SK-N-SH treated with all-trans-retinoic acid at 6 μM for 48 hours (cell line): ENCODE measurements at regions not wholly inside any gene's neighbourhood (a gene's known extent, or its start where the extent isn't known, plus 50 kb on each side); places are given as distances from the start of the nearest gene placed in this dataset.

ENCODE experiments used
- ATAC-seq: fragments of 200-7000 bp; cut with Tn5 transposase; 3 replicates; pipeline ENCODE4 v1.9.1; 2020; ENCODE audit warnings: mild to moderate bottlenecking, moderate library complexity
- ARNTL ChIP-seq: fragments of 450-650 bp; formaldehyde crosslinking; IDR thresholded peaks from 2 replicates; pipeline ENCODE4 v1.5.0; 2020; ENCODE audit warnings: low read depth, mild to moderate bottlenecking, moderate library complexity, borderline replicate concordance
- BACH2 ChIP-seq: fragments of 250-450 bp; sonication (Bioruptor Pico); IDR thresholded peaks from 2 replicates; pipeline ENCODE4 v1.9.0; 2021; ENCODE audit warnings: mild to moderate bottlenecking, borderline replicate concordance
- CREB5 ChIP-seq: fragments of 250-450 bp; sonication (Bioruptor Pico); IDR thresholded peaks from 2 replicates; pipeline ENCODE4 v1.5.1; 2020; ENCODE audit warnings: low read depth, mild to moderate bottlenecking, moderate library complexity
- CSDC2 ChIP-seq: fragments of 250-450 bp; sonication (Bioruptor Pico); IDR thresholded peaks from 2 replicates; pipeline ENCODE4 v1.5.0; 2020; ENCODE audit warnings: mild to moderate bottlenecking, moderate library complexity
- CSRNP3 ChIP-seq: fragments of 250-450 bp; sonication (Bioruptor Pico); IDR thresholded peaks from 2 replicates; pipeline ENCODE4 v1.5.1; 2021; ENCODE audit warnings: mild to moderate bottlenecking, moderate library complexity
- GLIS3 ChIP-seq: fragments of 250-450 bp; sonication (Bioruptor Pico); IDR thresholded peaks from 2 replicates; pipeline ENCODE4 v1.5.0; 2020; ENCODE audit warnings: mild to moderate bottlenecking, moderate library complexity
- ISL1 ChIP-seq: fragments of 250-450 bp; sonication (Bioruptor Pico); IDR thresholded peaks from 2 replicates; pipeline ENCODE4 v2.1.2; 2022; ENCODE audit warnings: mild to moderate bottlenecking, moderate library complexity
- POU6F1 ChIP-seq: fragments of 250-450 bp; sonication (Bioruptor Pico); IDR thresholded peaks from 2 replicates; pipeline ENCODE4 v1.8.0; 2021; ENCODE audit warnings: low read depth, mild to moderate bottlenecking, moderate library complexity, borderline replicate concordance
- PPARA ChIP-seq: fragments of 250-450 bp; sonication (Bioruptor Pico); IDR thresholded peaks from 2 replicates; pipeline ENCODE4 v1.5.0; 2020; ENCODE audit warnings: mild to moderate bottlenecking, borderline replicate concordance
- RARB ChIP-seq: fragments of 250-450 bp; sonication (Bioruptor Pico); IDR thresholded peaks from 2 replicates; pipeline ENCODE4 v1.8.0; 2021; ENCODE audit warnings: mild to moderate bottlenecking, moderate library complexity
- SNAI2 ChIP-seq: fragments of 250-450 bp; sonication (Bioruptor Pico); IDR thresholded peaks from 2 replicates; pipeline ENCODE4 v1.5.0; 2020; ENCODE audit warnings: mild to moderate bottlenecking, moderate library complexity
- TCF4 ChIP-seq: fragments of 250-450 bp; sonication (Bioruptor Pico); IDR thresholded peaks from 2 replicates; pipeline ENCODE4 v1.8.0; 2021; ENCODE audit warnings: mild to moderate bottlenecking, moderate library complexity, borderline replicate concordance
- ZC3H10 ChIP-seq: fragments of 250-450 bp; sonication (Bioruptor Pico); IDR thresholded peaks from 2 replicates; pipeline ENCODE4 v1.5.1; 2021; ENCODE audit warnings: mild to moderate bottlenecking, moderate library complexity
- ZFP3 ChIP-seq: fragments of 250-450 bp; sonication (Bioruptor Pico); IDR thresholded peaks from 2 replicates; pipeline ENCODE4 v1.5.0; 2020; ENCODE audit warnings: mild to moderate bottlenecking, moderate library complexity
- ZFP30 ChIP-seq: fragments of 450-650 bp; formaldehyde crosslinking; IDR thresholded peaks from 2 replicates; pipeline ENCODE4 v1.5.0; 2022; ENCODE audit warnings: mild to moderate bottlenecking, moderate library complexity
- ZNF565 ChIP-seq: fragments of 450-650 bp; formaldehyde crosslinking; conservative IDR thresholded peaks from 2 replicates; pipeline ENCODE4 v1.5.0; 2020; ENCODE audit warnings: low read depth, mild to moderate bottlenecking, moderate library complexity
- ZNF70 ChIP-seq: fragments of 450-650 bp; formaldehyde crosslinking; IDR thresholded peaks from 2 replicates; pipeline ENCODE4 v1.5.0; 2020; ENCODE audit warnings: mild to moderate bottlenecking, moderate library complexity
- ZNF8 ChIP-seq: fragments of 450-650 bp; formaldehyde crosslinking; IDR thresholded peaks from 2 replicates; pipeline ENCODE4 v1.5.0; 2020; ENCODE audit warnings: mild to moderate bottlenecking, moderate library complexity
- TF ChIP-seq, protein P1 (sequence below): fragments of 250-450 bp; sonication (Bioruptor Pico); IDR thresholded peaks from 2 replicates; pipeline ENCODE4 v1.5.0; 2020; ENCODE audit warnings: mild to moderate bottlenecking, moderate library complexity
- TF ChIP-seq, protein P2 (sequence below): fragments of 250-450 bp; sonication (Bioruptor Pico); IDR thresholded peaks from 2 replicates; pipeline ENCODE4 v1.8.0; 2020; ENCODE audit warnings: mild to moderate bottlenecking, moderate library complexity, borderline replicate concordance

DNA sequence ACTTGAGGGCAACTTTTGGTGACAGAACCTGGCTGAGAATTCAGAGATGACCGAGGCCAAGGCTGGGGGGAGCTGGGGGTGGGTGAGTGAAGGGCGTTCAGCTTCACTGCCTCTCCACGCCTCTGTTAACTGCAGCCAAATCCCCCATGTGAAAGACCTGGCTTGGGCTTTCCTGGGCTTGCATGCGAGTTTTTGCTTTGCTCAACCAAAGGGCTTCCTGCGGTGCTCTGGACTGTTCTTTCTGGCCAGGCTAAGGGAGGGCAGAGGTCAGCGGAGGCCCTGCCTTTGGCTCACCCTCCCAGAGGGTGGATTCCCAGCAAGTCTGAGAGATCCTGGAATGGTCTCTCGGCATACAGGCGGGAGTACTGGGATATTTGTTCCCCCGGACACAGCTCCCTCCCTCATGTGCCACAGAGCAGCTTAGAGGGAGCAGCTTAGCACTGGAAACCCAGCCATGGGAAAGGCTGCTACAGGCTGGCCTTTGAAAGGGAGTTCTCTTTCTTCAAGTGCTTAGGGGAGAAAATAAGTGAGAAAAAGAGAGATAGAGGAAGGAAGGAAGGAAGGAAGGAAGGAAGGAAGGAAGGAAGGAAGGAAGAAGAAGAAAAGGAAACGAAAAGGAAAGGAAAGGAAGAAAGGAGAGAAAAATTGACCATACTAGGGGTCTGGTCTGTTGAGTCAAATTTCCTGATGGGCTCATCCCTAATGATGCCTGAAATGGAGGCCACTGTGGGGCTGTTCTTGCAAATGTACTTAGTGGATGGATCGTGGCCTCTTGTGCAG is 158.8 kb downstream of the FGF18 start:
- TF ChIP-seq ZC3H10 (CRISPR knock-in tag) (no peak), PPARA (CRISPR knock-in tag) (no peak), TCF4 (CRISPR knock-in tag) (no peak), SNAI2 (CRISPR knock-in tag) (no peak), RARB (CRISPR knock-in tag) (no peak), CREB5 (CRISPR knock-in tag) (no peak), ZFP30 (CRISPR knock-in tag) (no peak), CSDC2 (CRISPR knock-in tag) (no peak), ZFP3 (CRISPR knock-in tag) (no peak), ISL1 (CRISPR knock-in tag) (no peak)
- TF ChIP-seq, all 23 proteins: peak for 0
- ATAC-seq: no peak

- TF ChIP-seq ZNF8 (CRISPR knock-in tag): no peak
- TF ChIP-seq TCF4 (CRISPR knock-in tag): no peak
- TF ChIP-seq, protein P1, sequence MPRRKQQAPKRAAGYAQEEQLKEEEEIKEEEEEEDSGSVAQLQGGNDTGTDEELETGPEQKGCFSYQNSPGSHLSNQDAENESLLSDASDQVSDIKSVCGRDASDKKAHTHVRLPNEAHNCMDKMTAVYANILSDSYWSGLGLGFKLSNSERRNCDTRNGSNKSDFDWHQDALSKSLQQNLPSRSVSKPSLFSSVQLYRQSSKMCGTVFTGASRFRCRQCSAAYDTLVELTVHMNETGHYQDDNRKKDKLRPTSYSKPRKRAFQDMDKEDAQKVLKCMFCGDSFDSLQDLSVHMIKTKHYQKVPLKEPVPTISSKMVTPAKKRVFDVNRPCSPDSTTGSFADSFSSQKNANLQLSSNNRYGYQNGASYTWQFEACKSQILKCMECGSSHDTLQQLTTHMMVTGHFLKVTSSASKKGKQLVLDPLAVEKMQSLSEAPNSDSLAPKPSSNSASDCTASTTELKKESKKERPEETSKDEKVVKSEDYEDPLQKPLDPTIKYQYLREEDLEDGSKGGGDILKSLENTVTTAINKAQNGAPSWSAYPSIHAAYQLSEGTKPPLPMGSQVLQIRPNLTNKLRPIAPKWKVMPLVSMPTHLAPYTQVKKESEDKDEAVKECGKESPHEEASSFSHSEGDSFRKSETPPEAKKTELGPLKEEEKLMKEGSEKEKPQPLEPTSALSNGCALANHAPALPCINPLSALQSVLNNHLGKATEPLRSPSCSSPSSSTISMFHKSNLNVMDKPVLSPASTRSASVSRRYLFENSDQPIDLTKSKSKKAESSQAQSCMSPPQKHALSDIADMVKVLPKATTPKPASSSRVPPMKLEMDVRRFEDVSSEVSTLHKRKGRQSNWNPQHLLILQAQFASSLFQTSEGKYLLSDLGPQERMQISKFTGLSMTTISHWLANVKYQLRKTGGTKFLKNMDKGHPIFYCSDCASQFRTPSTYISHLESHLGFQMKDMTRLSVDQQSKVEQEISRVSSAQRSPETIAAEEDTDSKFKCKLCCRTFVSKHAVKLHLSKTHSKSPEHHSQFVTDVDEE: no peak
- no peak for TF ChIP-seq ZFP3 (CRISPR knock-in tag)
- TF ChIP-seq GLIS3 (CRISPR knock-in tag): no peak
- TF ChIP-seq, protein P2, sequence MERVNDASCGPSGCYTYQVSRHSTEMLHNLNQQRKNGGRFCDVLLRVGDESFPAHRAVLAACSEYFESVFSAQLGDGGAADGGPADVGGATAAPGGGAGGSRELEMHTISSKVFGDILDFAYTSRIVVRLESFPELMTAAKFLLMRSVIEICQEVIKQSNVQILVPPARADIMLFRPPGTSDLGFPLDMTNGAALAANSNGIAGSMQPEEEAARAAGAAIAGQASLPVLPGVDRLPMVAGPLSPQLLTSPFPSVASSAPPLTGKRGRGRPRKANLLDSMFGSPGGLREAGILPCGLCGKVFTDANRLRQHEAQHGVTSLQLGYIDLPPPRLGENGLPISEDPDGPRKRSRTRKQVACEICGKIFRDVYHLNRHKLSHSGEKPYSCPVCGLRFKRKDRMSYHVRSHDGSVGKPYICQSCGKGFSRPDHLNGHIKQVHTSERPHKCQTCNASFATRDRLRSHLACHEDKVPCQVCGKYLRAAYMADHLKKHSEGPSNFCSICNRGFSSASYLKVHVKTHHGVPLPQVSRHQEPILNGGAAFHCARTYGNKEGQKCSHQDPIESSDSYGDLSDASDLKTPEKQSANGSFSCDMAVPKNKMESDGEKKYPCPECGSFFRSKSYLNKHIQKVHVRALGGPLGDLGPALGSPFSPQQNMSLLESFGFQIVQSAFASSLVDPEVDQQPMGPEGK (CRISPR knock-in tag): no peak
- TF ChIP-seq ZFP30 (CRISPR knock-in tag): no peak
- TF ChIP-seq POU6F1 (CRISPR knock-in tag): no peak
- TF ChIP-seq ISL1 (CRISPR knock-in tag): no peak
- no peak for TF ChIP-seq RARB (CRISPR knock-in tag)
- no peak for TF ChIP-seq CREB5 (CRISPR knock-in tag)
- TF ChIP-seq ZNF565: no peak
- no peak for TF ChIP-seq PPARA (CRISPR knock-in tag)
- no peak for TF ChIP-seq CSRNP3 (CRISPR knock-in tag)
- TF ChIP-seq BACH2 (CRISPR knock-in tag): no peak
- no peak for TF ChIP-seq ZNF70
- no peak for TF ChIP-seq ARNTL (CRISPR knock-in tag)
- ATAC-seq: no peak
Measured at GRCh38 chr5:171578829-171579491, 159.5 kb downstream of the FGF18 start.
